SK-N-SH (cell line): ENCODE measurements at regions not wholly inside any gene's neighbourhood (a gene's known extent, or its start where the extent isn't known, plus 50 kb on each side); places are given as distances from the start of the nearest gene placed in this dataset.

Experiments
- CHD2 ChIP-seq: fragments of 150-350 bp; IDR thresholded peaks from 2 replicates; pipeline ENCODE4 v1.6.1; 2018; ENCODE audit warnings: low read length; ENCODE audit not compliant: partially characterized antibody
- PBX3 ChIP-seq: IDR thresholded peaks from 2 replicates; pipeline ENCODE4; 2012
- RAD21 ChIP-seq: IDR thresholded peaks from 2 replicates; pipeline ENCODE4 v1.6.1; 2012; ENCODE audit warnings: mild to moderate bottlenecking, low read length
- YY1 ChIP-seq: IDR thresholded peaks from 2 replicates; pipeline ENCODE4 v1.4.0; 2012; ENCODE audit warnings: low read depth, mild to moderate bottlenecking
- TF ChIP-seq, protein P1 (sequence below): fragments of 200-600 bp; sonication (generic); IDR thresholded peaks from 2 replicates; pipeline ENCODE4 v1.6.1; 2017; ENCODE audit warnings: antibody characterized with exemption, mild to moderate bottlenecking, moderate library complexity

DNA sequence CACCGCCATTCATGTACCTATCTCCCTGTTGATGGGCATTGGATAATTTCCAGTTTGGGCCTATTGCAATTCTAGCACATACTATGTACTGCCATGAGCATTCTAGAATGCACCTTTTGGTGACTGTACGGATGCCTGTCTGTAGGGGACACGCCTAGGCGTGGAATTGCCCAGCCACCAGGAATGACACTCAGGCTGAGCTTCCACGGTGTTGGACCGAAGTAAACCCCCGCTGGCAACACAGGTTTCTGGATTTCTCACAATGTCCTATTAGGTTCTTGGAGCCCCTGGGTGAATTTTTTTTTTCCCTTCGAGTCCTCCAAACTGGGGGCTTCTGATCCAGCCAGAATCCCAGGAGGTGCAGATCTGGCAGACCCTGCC lies 146.6 kb downstream of the IRF8 start:
- TF ChIP-seq, protein P1, sequence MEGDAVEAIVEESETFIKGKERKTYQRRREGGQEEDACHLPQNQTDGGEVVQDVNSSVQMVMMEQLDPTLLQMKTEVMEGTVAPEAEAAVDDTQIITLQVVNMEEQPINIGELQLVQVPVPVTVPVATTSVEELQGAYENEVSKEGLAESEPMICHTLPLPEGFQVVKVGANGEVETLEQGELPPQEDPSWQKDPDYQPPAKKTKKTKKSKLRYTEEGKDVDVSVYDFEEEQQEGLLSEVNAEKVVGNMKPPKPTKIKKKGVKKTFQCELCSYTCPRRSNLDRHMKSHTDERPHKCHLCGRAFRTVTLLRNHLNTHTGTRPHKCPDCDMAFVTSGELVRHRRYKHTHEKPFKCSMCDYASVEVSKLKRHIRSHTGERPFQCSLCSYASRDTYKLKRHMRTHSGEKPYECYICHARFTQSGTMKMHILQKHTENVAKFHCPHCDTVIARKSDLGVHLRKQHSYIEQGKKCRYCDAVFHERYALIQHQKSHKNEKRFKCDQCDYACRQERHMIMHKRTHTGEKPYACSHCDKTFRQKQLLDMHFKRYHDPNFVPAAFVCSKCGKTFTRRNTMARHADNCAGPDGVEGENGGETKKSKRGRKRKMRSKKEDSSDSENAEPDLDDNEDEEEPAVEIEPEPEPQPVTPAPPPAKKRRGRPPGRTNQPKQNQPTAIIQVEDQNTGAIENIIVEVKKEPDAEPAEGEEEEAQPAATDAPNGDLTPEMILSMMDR, result no peak
- TF ChIP-seq RAD21, result no peak
- TF ChIP-seq CHD2, result no peak
- TF ChIP-seq YY1, result no peak
- no peak for TF ChIP-seq PBX3
